AG10803 (cell line): ENCODE measurements at regions not wholly inside any gene's neighbourhood (a gene's known extent, or its start where the extent isn't known, plus 50 kb on each side); places are given as distances from the start of the nearest gene placed in this dataset.

Experiments used
- DNase-seq: peaks from one replicate; pipeline ENCODE4 v3.0.0; 2010; ENCODE audit warnings: low read depth
- H3K4me3 ChIP-seq: 2 replicates; pipeline ENCODE4 v1.5.1; 2011; ENCODE audit warnings: mild to moderate bottlenecking, low read length, control low read depth
- TF ChIP-seq, protein P1 (sequence below): conservative IDR thresholded peaks from 2 replicates; pipeline ENCODE4 v1.5.1; 2011; ENCODE audit warnings: mild to moderate bottlenecking, low read length, control low read depth, inconsistent platforms

GRCh38 chr2:190121305-190121704, 58.8 kb upstream of the MSTN start:
- no peak for DNase-seq
- no peak overlapping the region for H3K4me3 ChIP-seq
- TF ChIP-seq, protein P1, sequence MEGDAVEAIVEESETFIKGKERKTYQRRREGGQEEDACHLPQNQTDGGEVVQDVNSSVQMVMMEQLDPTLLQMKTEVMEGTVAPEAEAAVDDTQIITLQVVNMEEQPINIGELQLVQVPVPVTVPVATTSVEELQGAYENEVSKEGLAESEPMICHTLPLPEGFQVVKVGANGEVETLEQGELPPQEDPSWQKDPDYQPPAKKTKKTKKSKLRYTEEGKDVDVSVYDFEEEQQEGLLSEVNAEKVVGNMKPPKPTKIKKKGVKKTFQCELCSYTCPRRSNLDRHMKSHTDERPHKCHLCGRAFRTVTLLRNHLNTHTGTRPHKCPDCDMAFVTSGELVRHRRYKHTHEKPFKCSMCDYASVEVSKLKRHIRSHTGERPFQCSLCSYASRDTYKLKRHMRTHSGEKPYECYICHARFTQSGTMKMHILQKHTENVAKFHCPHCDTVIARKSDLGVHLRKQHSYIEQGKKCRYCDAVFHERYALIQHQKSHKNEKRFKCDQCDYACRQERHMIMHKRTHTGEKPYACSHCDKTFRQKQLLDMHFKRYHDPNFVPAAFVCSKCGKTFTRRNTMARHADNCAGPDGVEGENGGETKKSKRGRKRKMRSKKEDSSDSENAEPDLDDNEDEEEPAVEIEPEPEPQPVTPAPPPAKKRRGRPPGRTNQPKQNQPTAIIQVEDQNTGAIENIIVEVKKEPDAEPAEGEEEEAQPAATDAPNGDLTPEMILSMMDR, result no peak

DNA sequence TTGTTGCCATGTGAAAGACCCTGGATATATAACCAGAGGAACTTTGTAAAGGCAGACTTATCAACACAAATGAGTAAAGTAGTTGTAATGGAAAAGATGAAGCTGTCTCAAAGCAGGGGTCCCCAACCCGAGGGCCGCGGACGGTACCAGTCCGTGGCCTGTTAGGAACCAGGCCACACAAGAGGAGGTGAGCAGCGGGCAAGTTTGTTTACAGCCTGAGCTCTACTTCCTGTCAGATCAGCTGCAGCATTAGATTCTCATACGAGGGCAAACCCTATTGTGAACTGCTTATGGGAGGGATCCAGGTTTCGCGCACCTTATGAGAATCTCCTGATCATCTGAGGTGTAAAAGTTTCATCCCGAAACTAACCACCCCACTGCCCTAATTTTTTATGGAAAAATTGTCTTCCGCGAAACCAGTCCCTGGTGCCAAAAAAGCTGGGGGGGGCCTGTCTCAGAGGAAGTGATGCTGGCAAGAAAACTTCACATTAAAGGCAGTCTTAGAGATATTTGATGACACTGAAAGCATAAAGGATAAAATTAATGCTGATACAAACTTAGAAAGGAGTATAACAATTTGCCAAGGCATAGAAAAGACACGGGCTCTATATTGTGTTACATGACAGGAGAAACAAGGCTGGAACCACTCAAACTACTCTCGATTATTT, 57.5 kb upstream of the MSTN start:
- H3K4me3 ChIP-seq, result no peak overlapping the region
- no peak for DNase-seq

GRCh38 chr2:190119257-190119656, 56.7 kb upstream of the MSTN start:
- TF ChIP-seq, protein P1, result no peak
- no peak for DNase-seq
- peak overlapping the region; percentile 27 for H3K4me3 ChIP-seq

More for the DNA sequence above, 57.5 kb upstream of the MSTN start:
- TF ChIP-seq, protein P1, result no peak

DNA sequence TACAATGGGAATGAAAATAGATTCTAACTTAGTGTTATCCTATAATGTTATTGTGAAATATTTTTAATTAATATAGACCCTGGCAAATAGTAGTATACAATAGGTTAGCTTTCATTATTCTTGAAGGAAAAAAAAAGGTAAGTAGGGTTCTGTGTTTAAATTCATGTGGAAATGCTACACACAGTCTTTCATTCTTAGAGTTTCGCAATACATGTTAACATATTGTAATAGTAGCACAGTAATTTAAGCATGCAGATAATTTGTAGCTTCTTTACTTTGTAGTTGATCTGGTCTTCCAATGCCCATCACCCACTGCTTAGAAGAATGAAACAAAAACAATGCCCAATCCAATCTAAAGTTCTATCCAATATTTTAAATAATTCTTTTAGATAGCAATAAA, 54.8 kb upstream of the MSTN start:
- no peak for DNase-seq
- H3K4me3 ChIP-seq, result no peak overlapping the region
- TF ChIP-seq, protein P1, result no peak

- TF ChIP-seq, protein P1, result no peak
- no peak overlapping the region for H3K4me3 ChIP-seq
- DNase-seq, result no peak
These were observed 50.5 kb upstream of the MSTN start for GRCh38 chr2:190113000-190113399.
